ENCODE measurements at regions not wholly inside any gene's neighbourhood (a gene's known extent, or its start where the extent isn't known, plus 50 kb on each side); places are given as distances from the start of the nearest gene placed in this dataset.
A peak's percentile ranks its signal among the peaks of the same experiment; 100 is the strongest.
"Not testable (repeated sequence)": the region's sequence is repeated elsewhere in the genome, so short reads cannot be mapped to it uniquely, and the experiment has no call there.

GRCh38 chr3:61381745-61382392 is 130.6 kb upstream of the FHIT start:
- TF ChIP-seq CTCF (IDR thresholded peaks at IDR 0.05) = peak; percentile 46 to 50
- intact Hi-C loops (cut with DNase I; ENCODE audit: low total_unique reads) = no loop called here
- DNase-seq = no peak
- Histone ChIP-seq H3K27me3 (no peaks in the 10 kb centered on the region), H3K4me3 (no peak overlapping the region), H3K27ac (no peak overlapping the region), H3K36me3 (no peaks in the 10 kb centered on the region), H3K9me3 (no peaks in the 10 kb centered on the region), H3K4me1 (no peaks in the 10 kb centered on the region)

- Histone ChIP-seq H3K27me3 (no peaks in the 10 kb centered on the region), H3K4me3 (no peak overlapping the region), H3K9me3 (peaks cover 0 to 8% (median 0%) of the 10 kb centered on the region in 3 donors), H3K4me1 (no peaks in the 10 kb centered on the region), H3K36me3 (no peaks in the 10 kb centered on the region), H3K27ac (no peak overlapping the region)
- intact Hi-C loops (cut with DNase I; ENCODE audit: low total_unique reads) = no loop called here
- DNase-seq = no peak
- TF ChIP-seq CTCF (IDR thresholded peaks at IDR 0.05) = no peak
These were observed 136.6 kb upstream of the FHIT start for GRCh38 chr3:61387817-61388216.

GRCh38 chr3:61393480-61393947 is 142.3 kb upstream of the FHIT start:
- DNase-seq; H3K36me3 ChIP-seq; intact Hi-C loops (cut with DNase I; ENCODE audit: low total_unique reads); H3K4me1 ChIP-seq; H3K27ac ChIP-seq; H3K27me3 ChIP-seq; H3K4me3 ChIP-seq: not testable (repeated sequence)
- peaks cover 0 to 24% (median 7%) of the 10 kb centered on the region in 3 donors for H3K9me3 ChIP-seq

- TF ChIP-seq CTCF (IDR thresholded peaks at IDR 0.05) = no peak
- intact Hi-C loops (cut with DNase I; ENCODE audit: low total_unique reads) = no loop called here
- Histone ChIP-seq H3K4me3 (no peak overlapping the region), H3K36me3 (no peaks in the 10 kb centered on the region), H3K27ac (no peak overlapping the region), H3K9me3 (no peaks in the 10 kb centered on the region), H3K27me3 (no peaks in the 10 kb centered on the region), H3K4me1 (no peaks in the 10 kb centered on the region)
- no peak for DNase-seq
These were observed 150.1 kb upstream of the FHIT start for GRCh38 chr3:61401359-61401758.

- no peak overlapping the region for H3K27ac ChIP-seq
- H3K4me3 ChIP-seq = no peak overlapping the region
- no peaks in the 10 kb centered on the region for H3K27me3 ChIP-seq
- H3K9me3 ChIP-seq = no peaks in the 10 kb centered on the region
- H3K4me1 ChIP-seq = no peaks in the 10 kb centered on the region
- no peaks in the 10 kb centered on the region for H3K36me3 ChIP-seq
- DNase-seq = no peak
- TF ChIP-seq CTCF (IDR thresholded peaks at IDR 0.05) = no peak
- intact Hi-C loops (cut with DNase I; ENCODE audit: low total_unique reads) = no loop called here
These were observed 154.0 kb upstream of the PTPRG start for GRCh38 chr3:61407397-61407796.

- no peaks in the 10 kb centered on the region for H3K9me3 ChIP-seq
- no peaks in the 10 kb centered on the region for H3K4me1 ChIP-seq
- no peaks in the 10 kb centered on the region for H3K27me3 ChIP-seq
- DNase-seq = no peak
- no peak overlapping the region for H3K4me3 ChIP-seq
- no peaks in the 10 kb centered on the region for H3K36me3 ChIP-seq
- no peak for TF ChIP-seq CTCF (IDR thresholded peaks at IDR 0.05)
- no peak overlapping the region for H3K27ac ChIP-seq
- intact Hi-C loops (cut with DNase I; ENCODE audit: low total_unique reads) = no loop called here
These were observed 151.7 kb upstream of the PTPRG start for GRCh38 chr3:61409638-61410037.

GRCh38 chr3:61410358-61410757 is 151.0 kb upstream of the PTPRG start:
- H3K36me3 ChIP-seq; intact Hi-C loops (cut with DNase I; ENCODE audit: low total_unique reads): not testable (repeated sequence)

More at GRCh38 chr3:61410358-61410757, 151.0 kb upstream of the PTPRG start:
- not testable (repeated sequence) for H3K27me3 ChIP-seq, H3K4me1 ChIP-seq, H3K27ac ChIP-seq, H3K9me3 ChIP-seq, H3K4me3 ChIP-seq, DNase-seq
